ENCODE measurements at regions not wholly inside any gene's neighbourhood (a gene's known extent, or its start where the extent isn't known, plus 50 kb on each side); places are given as distances from the start of the nearest gene placed in this dataset.

GRCh38 chr6:1515280-1515679, 94.4 kb upstream of the FOXC1 start:
- TF ChIP-seq CTCF (IDR thresholded peaks at IDR 0.05), result no peak
- no peak for TF ChIP-seq POLR2A (IDR thresholded peaks at IDR 0.05)
- no peak for TF ChIP-seq POLR2AphosphoS5 (IDR thresholded peaks at IDR 0.05)
- no peak for TF ChIP-seq EP300 (IDR thresholded peaks at IDR 0.05)
